ENCODE measurements at regions not wholly inside any gene's neighbourhood (a gene's known extent, or its start where the extent isn't known, plus 50 kb on each side); places are given as distances from the start of the nearest gene placed in this dataset.

DNA sequence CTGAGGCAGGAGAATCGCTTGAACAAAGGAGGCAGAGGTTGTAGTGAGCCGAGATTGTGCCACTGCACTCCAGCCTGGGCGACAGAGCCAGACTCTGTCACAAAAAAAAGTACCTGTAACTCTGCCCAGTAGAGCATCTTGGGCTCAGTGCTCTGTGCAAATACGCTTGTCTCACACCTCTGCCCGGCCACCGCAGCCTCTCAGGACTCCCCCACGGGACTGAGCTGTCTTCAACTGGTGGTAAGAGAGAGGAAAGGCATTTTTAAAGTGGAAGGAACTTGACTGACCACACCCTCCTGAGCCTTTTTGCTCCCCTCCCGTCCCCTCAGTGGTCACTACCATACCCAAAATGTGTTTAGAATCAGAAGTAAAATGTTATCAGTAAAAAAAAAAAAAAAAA lies 174.3 kb upstream of the PIK3R1 start:
- peak overlapping the region in 1 of 4 donors; percentile 15 for H3K27ac ChIP-seq
- H3K4me3 ChIP-seq, result no peak overlapping the region
- no peaks in the 10 kb centered on the region for H3K27me3 ChIP-seq
- H3K9me3 ChIP-seq, result no peaks in the 10 kb centered on the region
- DNase-seq, result peak in 2 of 3 donors; percentile 64 to 73
- TF ChIP-seq, protein P1, sequence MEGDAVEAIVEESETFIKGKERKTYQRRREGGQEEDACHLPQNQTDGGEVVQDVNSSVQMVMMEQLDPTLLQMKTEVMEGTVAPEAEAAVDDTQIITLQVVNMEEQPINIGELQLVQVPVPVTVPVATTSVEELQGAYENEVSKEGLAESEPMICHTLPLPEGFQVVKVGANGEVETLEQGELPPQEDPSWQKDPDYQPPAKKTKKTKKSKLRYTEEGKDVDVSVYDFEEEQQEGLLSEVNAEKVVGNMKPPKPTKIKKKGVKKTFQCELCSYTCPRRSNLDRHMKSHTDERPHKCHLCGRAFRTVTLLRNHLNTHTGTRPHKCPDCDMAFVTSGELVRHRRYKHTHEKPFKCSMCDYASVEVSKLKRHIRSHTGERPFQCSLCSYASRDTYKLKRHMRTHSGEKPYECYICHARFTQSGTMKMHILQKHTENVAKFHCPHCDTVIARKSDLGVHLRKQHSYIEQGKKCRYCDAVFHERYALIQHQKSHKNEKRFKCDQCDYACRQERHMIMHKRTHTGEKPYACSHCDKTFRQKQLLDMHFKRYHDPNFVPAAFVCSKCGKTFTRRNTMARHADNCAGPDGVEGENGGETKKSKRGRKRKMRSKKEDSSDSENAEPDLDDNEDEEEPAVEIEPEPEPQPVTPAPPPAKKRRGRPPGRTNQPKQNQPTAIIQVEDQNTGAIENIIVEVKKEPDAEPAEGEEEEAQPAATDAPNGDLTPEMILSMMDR (IDR thresholded peaks at IDR 0.05), result no peak
- TF ChIP-seq POLR2A (IDR thresholded peaks at IDR 0.05), result no peak
- H3K4me1 ChIP-seq, result no peaks in the 10 kb centered on the region
- H3K36me3 ChIP-seq, result no peaks in the 10 kb centered on the region

DNA sequence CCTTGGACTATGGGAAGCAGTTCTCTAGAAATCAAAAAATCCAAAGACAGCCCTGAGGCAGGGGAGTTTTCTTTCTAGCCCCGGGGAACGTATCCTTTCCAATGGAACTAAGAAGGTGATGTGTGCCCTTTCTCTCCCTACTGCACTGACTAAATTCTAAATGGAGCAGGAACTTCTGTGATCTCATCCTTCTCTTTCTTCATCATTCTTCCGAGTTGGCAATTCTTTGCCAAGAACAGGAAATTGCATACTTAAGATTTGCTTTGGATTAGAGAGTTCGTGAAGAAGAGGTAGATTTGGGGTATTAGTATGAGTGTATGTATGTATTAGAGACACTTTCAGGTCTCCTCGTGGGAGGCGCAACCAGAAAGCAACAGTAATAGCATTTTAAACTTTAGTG lies 178.0 kb upstream of the PIK3R1 start:
- no peaks in the 10 kb centered on the region for H3K36me3 ChIP-seq
- peaks cover 0 to 16% (median 0%) of the 10 kb centered on the region in 4 donors for H3K4me1 ChIP-seq
- no peak for DNase-seq
- no peak for TF ChIP-seq POLR2A (IDR thresholded peaks at IDR 0.05)
- no peaks in the 10 kb centered on the region for H3K9me3 ChIP-seq
- no peaks in the 10 kb centered on the region for H3K27me3 ChIP-seq
- H3K27ac ChIP-seq, result no peak overlapping the region
- H3K4me3 ChIP-seq, result no peak overlapping the region

- no peaks in the 10 kb centered on the region for H3K36me3 ChIP-seq
- H3K9me3 ChIP-seq, result no peaks in the 10 kb centered on the region
- H3K27ac ChIP-seq, result peak overlapping the region in 1 of 4 donors; percentile 48
- no peak overlapping the region for H3K4me3 ChIP-seq
- TF ChIP-seq POLR2A (IDR thresholded peaks at IDR 0.05), result no peak
- TF ChIP-seq, protein P1 (IDR thresholded peaks at IDR 0.05), result no peak
- DNase-seq, result peak in 1 of 3 donors; percentile 63
- H3K27me3 ChIP-seq, result no peaks in the 10 kb centered on the region
- peaks cover 0 to 16% (median 0%) of the 10 kb centered on the region in 4 donors for H3K4me1 ChIP-seq
Observed at GRCh38 chr5:68033961-68034571, 181.5 kb upstream of the PIK3R1 start.

DNA sequence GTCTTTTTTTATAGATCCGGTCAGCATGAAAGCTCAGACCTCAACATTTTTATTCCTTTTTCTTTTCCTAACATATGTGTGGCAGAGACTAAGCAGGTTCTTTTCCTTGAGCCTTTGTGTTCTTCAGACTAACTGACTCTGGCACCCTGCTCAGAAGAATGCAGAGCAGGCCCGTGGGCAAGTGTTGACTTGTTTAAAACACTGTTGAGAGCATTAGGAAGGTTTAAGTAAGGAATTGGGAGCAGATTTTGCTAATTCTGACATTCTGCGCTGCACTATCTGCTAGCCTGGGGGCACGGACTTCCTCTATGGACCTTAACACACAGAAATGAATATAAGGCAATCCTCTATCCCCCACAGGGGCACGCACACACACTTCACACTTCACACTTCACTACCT lies 182.5 kb upstream of the PIK3R1 start:
- H3K4me1 ChIP-seq, result peaks cover 0 to 23% (median 0%) of the 10 kb centered on the region in 4 donors
- H3K9me3 ChIP-seq, result no peaks in the 10 kb centered on the region
- H3K27ac ChIP-seq, result no peak overlapping the region
- DNase-seq, result no peak
- no peaks in the 10 kb centered on the region for H3K27me3 ChIP-seq
- TF ChIP-seq, protein P1 (IDR thresholded peaks at IDR 0.05), result no peak
- TF ChIP-seq POLR2A (IDR thresholded peaks at IDR 0.05), result no peak
- H3K4me3 ChIP-seq, result no peak overlapping the region
- H3K36me3 ChIP-seq, result no peaks in the 10 kb centered on the region

DNA sequence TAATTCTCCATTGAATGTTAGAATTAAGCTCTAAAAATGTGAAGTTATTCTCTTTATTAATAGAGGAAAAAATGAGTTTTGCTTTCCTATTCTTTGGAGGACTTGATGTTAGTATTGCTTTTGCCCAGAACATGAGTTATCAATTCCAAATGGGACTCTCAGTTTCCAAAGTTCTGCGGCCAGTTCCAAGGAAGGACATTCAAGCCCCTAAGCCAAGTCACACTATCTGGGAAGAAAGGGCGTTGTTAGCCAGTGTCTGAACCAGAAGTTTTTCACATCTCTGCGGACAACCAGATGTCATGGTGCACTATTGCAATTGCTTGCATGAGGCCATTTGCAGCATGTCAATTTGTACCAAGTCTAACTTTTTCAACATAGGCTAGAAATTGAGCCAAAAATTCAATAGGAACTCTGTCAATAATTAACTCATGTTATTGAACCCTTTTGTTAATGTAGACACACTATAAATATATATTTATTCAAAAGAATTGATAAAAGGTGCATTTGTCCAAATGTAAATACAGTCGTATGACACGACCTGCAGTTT lies 183.3 kb upstream of the PIK3R1 start:
- Histone ChIP-seq H3K27me3 (no peaks in the 10 kb centered on the region), H3K36me3 (no peaks in the 10 kb centered on the region), H3K4me1 (peaks cover 0 to 23% (median 3%) of the 10 kb centered on the region in 4 donors), H3K9me3 (no peaks in the 10 kb centered on the region), H3K27ac (no peak overlapping the region), H3K4me3 (no peak overlapping the region)
- no peak for DNase-seq
- TF ChIP-seq POLR2A (IDR thresholded peaks at IDR 0.05), result no peak
- TF ChIP-seq, protein P1 (IDR thresholded peaks at IDR 0.05), result no peak

DNA sequence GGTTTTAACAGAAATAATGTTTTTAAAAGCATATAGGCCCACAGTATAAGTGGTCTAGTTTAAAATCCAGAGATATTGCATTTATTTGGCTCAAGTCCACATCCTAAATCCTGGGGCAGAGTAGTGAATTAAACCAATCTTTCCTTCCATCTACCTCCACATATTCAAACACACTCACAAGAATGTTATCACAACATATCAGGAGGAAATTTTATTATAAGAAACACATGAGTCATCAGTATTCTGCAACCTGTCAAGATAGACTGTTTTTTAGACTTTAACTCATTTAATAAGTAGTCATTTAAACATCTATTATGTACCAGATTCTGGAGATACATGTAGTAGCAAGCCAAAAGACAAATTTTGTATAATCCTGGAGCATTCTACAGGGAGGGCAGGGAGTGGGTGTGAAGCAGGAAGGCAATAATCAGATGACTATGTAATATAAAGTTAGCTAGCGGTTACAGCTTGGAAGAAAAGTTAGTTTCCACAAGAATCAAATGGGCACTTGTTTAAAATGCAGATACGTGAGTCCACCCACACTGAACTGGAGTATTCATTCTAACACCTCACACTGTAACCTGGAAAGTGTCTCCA lies 187.3 kb upstream of the PIK3R1 start:
- Histone ChIP-seq H3K27me3 (no peaks in the 10 kb centered on the region), H3K9me3 (no peaks in the 10 kb centered on the region), H3K27ac (peak overlapping the region in 1 of 4 donors; percentile 62), H3K4me1 (peaks cover 0 to 8% (median 4%) of the 10 kb centered on the region in 4 donors), H3K36me3 (no peaks in the 10 kb centered on the region), H3K4me3 (no peak overlapping the region)
- TF ChIP-seq, protein P1 (IDR thresholded peaks at IDR 0.05), result no peak
- TF ChIP-seq POLR2A (IDR thresholded peaks at IDR 0.05), result no peak
- no peak for DNase-seq

Measured in Peyer's patch (tissue), 4 donors.